GM12878 (cell line): ENCODE measurements at regions not wholly inside any gene's neighbourhood (a gene's known extent, or its start where the extent isn't known, plus 50 kb on each side); places are given as distances from the start of the nearest gene placed in this dataset.

ENCODE experiments used
- ATAC-seq: fragments of 200-7000 bp; cut with Tn5 transposase; 3 replicates; pipeline ENCODE4 v1.9.1; 2020; ENCODE audit warnings: mild to moderate bottlenecking, moderate library complexity
- BruUV-seq: library from RNA; stranded (reverse); fragments of 400-500 nt; replicated peaks from 2 replicates; lab custom pipeline; 2021; lab: Mats Ljungman, UMichigan
- CTCF ChIA-PET: fragments of 300-600 bp; sonication (Branson Sonifier 250); formaldehyde crosslinking; extraction: SDS; loops from one replicate; lab custom pipeline; 2021; ENCODE audit warnings: inconsistent platforms; lab: Yijun Ruan, JAX
- POLR2A ChIA-PET: fragments of 350-600 bp; formaldehyde crosslinking; extraction: SDS; loops from one replicate; lab custom pipeline; 2021; ENCODE audit warnings: inconsistent platforms; lab: Charles Lee
- RAD21 ChIA-PET: fragments of 300-600 bp; sonication (Branson Sonifier 250); formaldehyde crosslinking; loops from one replicate; lab custom pipeline; 2023; ENCODE audit warnings: antibody characterized with exemption; ENCODE audit not compliant: unreplicated experiment; lab: Charles Lee
- SMC1A ChIA-PET: fragments of 300-600 bp; sonication (Branson Sonifier 250); formaldehyde crosslinking; loops from one replicate; lab custom pipeline; 2023; ENCODE audit not compliant: unreplicated experiment, uncharacterized antibody; lab: Charles Lee
- DNase-seq: peaks from one replicate; pipeline ENCODE4 v3.0.0-alpha.2; 2011; ENCODE audit warnings: low read depth, low spot score
- FAIRE-seq: peaks from 3 replicates; lab custom pipeline; 2011; peaks lifted over from hg19 to GRCh38; lab: Jason Lieb, UNC
- H2AFZ ChIP-seq: 2 replicates; pipeline ENCODE4 v1.6.0; 2011; ENCODE audit warnings: low read depth, low read length, control low read depth; ENCODE audit not compliant: control insufficient read depth
- H3K27ac ChIP-seq: 2 replicates; pipeline ENCODE4 v1.5.1; 2011; ENCODE audit warnings: control low read depth; ENCODE audit not compliant: control insufficient read depth, insufficient read depth
- H3K27me3 ChIP-seq, 2 experiments: replicated peaks in 1 of 2; 2 replicates each; pipeline versions ENCODE4 v1.6.0 to v1.6.1; 2011; ENCODE audit warnings: low read length in 1 of 2; ENCODE audit not compliant: control insufficient read depth in 2 of 2, insufficient read depth in 2 of 2
- H3K36me3 ChIP-seq, 2 experiments: 2 replicates each; pipeline ENCODE4 v1.5.1; 2011; ENCODE audit warnings: low read length in 1 of 2; ENCODE audit not compliant: control insufficient read depth in 2 of 2, insufficient read depth in 2 of 2
- H3K4me1 ChIP-seq: 2 replicates; pipeline ENCODE4 v1.6.1; 2011; ENCODE audit warnings: mild to moderate bottlenecking, low read length, moderate library complexity, mixed read lengths; ENCODE audit not compliant: control insufficient read depth, insufficient read depth
- H3K4me2 ChIP-seq: 2 replicates; pipeline ENCODE4 v1.6.0; 2011; ENCODE audit warnings: control low read depth; ENCODE audit not compliant: control insufficient read depth, insufficient read depth
- H3K4me3 ChIP-seq: fragments of 200-600 bp; sonication (generic); 2 replicates; pipeline ENCODE4 v1.5.1; 2016
- H3K79me2 ChIP-seq: 2 replicates; pipeline ENCODE4 v1.6.0; 2011; ENCODE audit warnings: low read length; ENCODE audit not compliant: control insufficient read depth, insufficient read depth
- H3K9ac ChIP-seq: 2 replicates; pipeline ENCODE4 v1.8.0; 2011; ENCODE audit warnings: low read length, control low read depth, mixed read lengths; ENCODE audit not compliant: control insufficient read depth, insufficient read depth
- H3K9me3 ChIP-seq: replicated peaks from 3 replicates; pipeline ENCODE4 v1.5.1; 2011; ENCODE audit warnings: mild to moderate bottlenecking, low read length; ENCODE audit not compliant: control insufficient read depth, insufficient read depth
- H4K20me1 ChIP-seq: 2 replicates; pipeline ENCODE4 v1.6.0; 2011; ENCODE audit not compliant: control insufficient read depth, insufficient read depth
- ATF3 ChIP-seq: IDR thresholded peaks from 2 replicates; pipeline ENCODE4 v1.6.1; 2011; ENCODE audit warnings: low read depth, mild to moderate bottlenecking, low read length, moderate library complexity, borderline replicate concordance; ENCODE audit errors: extremely low read depth
- BCL11A ChIP-seq: IDR thresholded peaks from 2 replicates; pipeline ENCODE4 v1.6.1; 2011; ENCODE audit warnings: low read depth, low read length
- JUND ChIP-seq: IDR thresholded peaks from 2 replicates; pipeline ENCODE4 v1.6.1; 2012; ENCODE audit warnings: low read depth, mild to moderate bottlenecking, low read length, improper control_type of control experiment, moderate library complexity
- MEF2A ChIP-seq: IDR thresholded peaks from 2 replicates; pipeline ENCODE4 v1.6.1; 2011; ENCODE audit warnings: low read depth, mild to moderate bottlenecking, low read length, moderate library complexity; ENCODE audit not compliant: insufficient read depth
- NR2C1 ChIP-seq: fragments of 450-650 bp; IDR thresholded peaks from 2 replicates; pipeline ENCODE4 v1.6.1; 2017; ENCODE audit warnings: antibody characterized with exemption, mild to moderate bottlenecking, moderate library complexity
- PAX5 ChIP-seq: IDR thresholded peaks from 2 replicates; pipeline ENCODE4 v1.6.1; 2011; ENCODE audit warnings: low read depth, low read length, borderline replicate concordance
- PAX8 ChIP-seq: fragments of 450-650 bp; IDR thresholded peaks from 2 replicates; pipeline ENCODE4 v1.6.1; 2017; ENCODE audit warnings: mild to moderate bottlenecking, moderate library complexity
- PBX3 ChIP-seq: IDR thresholded peaks from 2 replicates; pipeline ENCODE4 v1.6.1; 2011; ENCODE audit warnings: mild to moderate bottlenecking, low read depth, low read length, moderate library complexity; ENCODE audit not compliant: insufficient replicate concordance
- POLR2AphosphoS5 ChIP-seq: IDR thresholded peaks from 2 replicates; pipeline ENCODE4 v1.6.1; 2011; ENCODE audit warnings: mild to moderate bottlenecking, low read length, inconsistent platforms
- RAD51 ChIP-seq: fragments of 450-650 bp; IDR thresholded peaks from 2 replicates; pipeline ENCODE4 v1.6.1; 2016; ENCODE audit warnings: moderate library complexity, mild to moderate bottlenecking, inconsistent platforms
- RELB ChIP-seq: fragments of 450-650 bp; IDR thresholded peaks from 2 replicates; pipeline ENCODE4 v1.6.1; 2017; ENCODE audit warnings: low read depth, mild to moderate bottlenecking, moderate library complexity
- SMAD1 ChIP-seq: fragments of 450-650 bp; IDR thresholded peaks from 2 replicates; pipeline ENCODE4 v1.6.1; 2018; ENCODE audit warnings: mild to moderate bottlenecking, low read depth; ENCODE audit not compliant: partially characterized antibody
- SP1 ChIP-seq: IDR thresholded peaks from one replicate; pipeline ENCODE4 v1.6.1; 2011; ENCODE audit warnings: low read depth, low read length
- SUPT20H ChIP-seq: IDR thresholded peaks from 2 replicates; pipeline ENCODE4 v1.6.1; 2011; ENCODE audit warnings: low read depth, mild to moderate bottlenecking, low read length, moderate library complexity, borderline replicate concordance; ENCODE audit not compliant: control insufficient read depth
- ZNF384 ChIP-seq: IDR thresholded peaks from 2 replicates; pipeline ENCODE4 v1.6.1; 2012; ENCODE audit warnings: low read depth, mild to moderate bottlenecking, low read length, improper control_type of control experiment, borderline replicate concordance
- ZNF687 ChIP-seq: fragments of 450-650 bp; IDR thresholded peaks from 2 replicates; pipeline ENCODE4 v1.6.1; 2017; ENCODE audit warnings: mild to moderate bottlenecking, moderate library complexity
- WGBS: methylation state at CpG from one replicate; pipeline ENCODE4 v1.1.6; 2016; ENCODE audit warnings: low lambda C conversion rate; ENCODE audit not compliant: insufficient replicate concordance, insufficient coverage; ENCODE audit errors: missing lambda C conversion rate; 5-methylcytosine and 5-hydroxymethylcytosine counted together
- in situ Hi-C: fragments of 300-500 bp; cut with MboI; formaldehyde crosslinking; loops from 9 replicates; pipeline ENCODE4 v1.14.3; 2018; ENCODE audit warnings: mixed read lengths
- intact Hi-C: fragments of 100-400 bp; cut with micrococcal nuclease; formaldehyde crosslinking; loops from one replicate; pipeline ENCODE4 v1.14.2; 2022; ENCODE audit not compliant: unreplicated experiment

GRCh38 chr18:4906856-4907255 lies 290.2 kb downstream of the AKAIN1 start:
- intact Hi-C loops: no loop called here
- CTCF ChIA-PET: no interaction called here
- no peaks in the 10 kb centered on the region for H4K20me1 ChIP-seq
- TF ChIP-seq SMAD1: no peak
- no peak for TF ChIP-seq SP1
- no peak for TF ChIP-seq ATF3
- TF ChIP-seq PAX5: no peak
- no peak for TF ChIP-seq MEF2A
- TF ChIP-seq RAD51: no peak
- TF ChIP-seq BCL11A: no peak
- no peak for TF ChIP-seq ZNF687
- no peak for TF ChIP-seq PBX3
- TF ChIP-seq RELB: no peak
- TF ChIP-seq SUPT20H: no peak
- TF ChIP-seq PAX8: no peak
- no peak for TF ChIP-seq ZNF384
- TF ChIP-seq NR2C1: no peak
- TF ChIP-seq JUND: no peak
- no peak for TF ChIP-seq POLR2AphosphoS5

More at GRCh38 chr18:4906856-4907255, 290.2 kb downstream of the AKAIN1 start:
- no peaks in the 10 kb centered on the region for H3K9me3 ChIP-seq
- H3K4me2 ChIP-seq: no peak overlapping the region
- POLR2A ChIA-PET: no interaction called here
- no peaks in the 10 kb centered on the region for H3K4me1 ChIP-seq
- H3K79me2 ChIP-seq: no peaks in the 10 kb centered on the region
- no TSS peak for BruUV-seq
- H3K27ac ChIP-seq: no peak overlapping the region
- RAD21 ChIA-PET: no interaction called here
- 45% methylated on average over 3 of the region's 3 CpGs for WGBS
- no peak overlapping the region for H2AFZ ChIP-seq
- H3K36me3 ChIP-seq: no peaks in the 10 kb centered on the region
- H3K9ac ChIP-seq: no peak overlapping the region
- no peak for DNase-seq
- H3K27me3 ChIP-seq: no peaks in the 10 kb centered on the region
- no peak for ATAC-seq
- H3K4me3 ChIP-seq: no peak overlapping the region
- in situ Hi-C loops: no loop called here
- SMC1A ChIA-PET: interaction anchor here (1.2 to 1.9 kb wide), 2 partner anchors 203 to 318 kb away, joined by 3 to 4 read pairs; no protein-coding TSS in a partner anchor
- no peak for FAIRE-seq
